CD4-positive, alpha-beta T cell treated with Interleukin-21 for 1 hour (primary cell): ENCODE measurements at regions not wholly inside any gene's neighbourhood (a gene's known extent, or its start where the extent isn't known, plus 50 kb on each side); places are given as distances from the start of the nearest gene placed in this dataset.
"Not testable (repeated sequence)": the region's sequence is repeated elsewhere in the genome, so short reads cannot be mapped to it uniquely, and the experiment has no call there.

Experiments
- DNase-seq: peaks from one replicate; pipeline ENCODE4 v3.0.0-alpha.2; 2020

- not testable (repeated sequence) for DNase-seq
Observed at GRCh38 chr7:68887116-68887515, 711.2 kb upstream of the AUTS2 start.

GRCh38 chr7:68888971-68889385 is 709.3 kb upstream of the AUTS2 start:
- no peak for DNase-seq

GRCh38 chr7:68892236-68892635 is 706.0 kb upstream of the AUTS2 start:
- DNase-seq, result no peak

DNA sequence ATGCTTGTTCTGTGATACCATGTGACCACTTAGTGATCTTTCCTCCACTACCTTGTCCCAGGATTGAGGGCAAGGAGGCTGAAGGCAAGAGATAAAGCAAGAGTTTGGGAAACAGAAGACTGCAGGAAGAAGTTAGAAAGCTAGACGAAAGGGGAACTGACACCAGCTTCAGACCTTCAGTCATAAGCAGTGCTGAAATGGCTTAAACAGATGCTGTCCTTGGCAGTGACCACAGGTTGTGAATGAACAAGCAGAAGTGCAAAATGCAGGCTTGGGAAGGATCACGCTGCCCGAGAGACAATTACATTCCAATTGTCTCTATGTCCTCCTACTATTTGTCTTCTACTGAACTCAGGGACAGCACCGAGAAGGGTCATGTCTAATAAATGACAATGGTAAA is 704.9 kb upstream of the AUTS2 start:
- DNase-seq, result no peak

- not testable (repeated sequence) for DNase-seq
Observed at GRCh38 chr7:68899156-68899555, 699.1 kb upstream of the AUTS2 start.

GRCh38 chr7:68900096-68900495 is 698.2 kb upstream of the AUTS2 start:
- DNase-seq, result no peak

DNA sequence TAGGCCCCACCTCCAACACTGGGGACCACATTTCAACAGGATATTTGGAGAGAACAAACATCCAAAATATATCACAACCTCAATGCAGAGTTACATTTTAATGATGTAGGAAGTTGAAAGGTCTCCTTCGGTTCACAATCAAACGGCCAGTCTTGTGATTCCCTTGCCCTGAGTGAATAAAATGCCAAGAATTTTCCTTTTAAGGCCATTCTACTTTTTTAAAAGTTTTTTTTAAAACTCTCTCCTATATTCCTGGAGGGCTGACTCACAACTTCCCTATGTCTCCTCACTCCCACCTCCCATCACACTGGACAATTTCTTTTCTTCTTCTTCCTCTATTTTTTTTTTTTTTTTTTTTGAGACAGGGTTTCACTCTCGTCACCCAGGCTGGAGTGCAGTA is 693.6 kb upstream of the AUTS2 start:
- no peak for DNase-seq

DNA sequence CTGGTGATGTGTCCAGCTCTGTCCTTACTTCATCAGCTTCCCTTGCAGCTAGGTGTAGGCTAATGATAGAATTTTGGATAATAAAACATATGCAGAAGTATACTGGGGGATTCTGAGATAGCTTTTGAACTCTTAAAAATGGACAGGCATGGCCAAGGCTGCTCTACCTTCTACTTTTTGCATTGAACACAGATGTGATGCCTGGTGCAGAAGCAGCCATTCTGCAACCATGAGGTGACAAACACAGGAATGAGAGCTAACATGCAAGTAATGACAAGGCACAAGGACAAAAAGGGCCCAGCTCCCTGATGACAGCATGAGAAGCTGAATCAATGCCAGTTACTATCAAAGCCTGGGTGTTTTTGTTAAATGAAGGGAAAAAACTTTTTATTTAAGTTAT is 686.5 kb upstream of the AUTS2 start:
- no peak for DNase-seq

DNA sequence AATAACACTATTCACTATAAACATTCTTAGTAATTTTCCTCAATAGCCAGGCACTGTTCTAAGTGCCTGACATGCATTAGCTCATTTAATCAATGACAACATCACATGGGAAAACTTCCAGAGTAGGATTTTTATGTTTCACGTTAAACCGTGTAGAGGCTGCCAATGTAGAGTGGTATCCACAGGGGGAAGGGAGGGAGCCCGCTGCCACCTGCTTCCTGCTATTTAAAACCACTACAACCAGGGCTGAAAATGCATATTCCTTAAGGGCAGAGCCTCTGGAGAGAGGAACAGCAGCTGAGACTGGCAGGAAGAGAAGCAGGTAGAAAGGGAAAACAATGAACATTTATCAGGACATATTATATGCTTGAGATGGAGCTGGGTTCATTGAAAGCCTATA is 684.3 kb upstream of the AUTS2 start:
- DNase-seq, result no peak

- no peak for DNase-seq
Observed at GRCh38 chr7:68917041-68917651, 681.1 kb upstream of the AUTS2 start.

DNA sequence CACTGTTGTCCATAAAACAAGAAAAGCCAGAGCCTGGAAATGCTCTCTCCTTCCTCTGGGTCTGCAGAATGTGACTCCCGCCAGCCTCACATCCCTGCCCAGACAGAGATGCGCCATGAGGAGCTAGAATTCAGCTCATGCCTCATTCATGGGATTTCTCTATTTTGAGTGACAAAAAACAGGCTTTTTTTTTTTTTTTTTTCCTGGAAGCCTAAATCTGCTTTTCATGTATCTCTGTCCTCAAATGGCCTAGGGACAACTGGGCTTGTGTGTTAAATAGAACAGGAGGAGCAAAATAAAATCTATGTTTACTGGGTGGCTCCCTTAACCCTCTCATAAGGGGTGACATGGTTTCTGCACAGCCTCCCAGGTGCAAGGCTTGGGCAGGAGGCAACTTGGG is 679.7 kb upstream of the AUTS2 start:
- DNase-seq, result no peak

GRCh38 chr7:68922850-68923249 is 675.4 kb upstream of the AUTS2 start:
- no peak for DNase-seq

DNA sequence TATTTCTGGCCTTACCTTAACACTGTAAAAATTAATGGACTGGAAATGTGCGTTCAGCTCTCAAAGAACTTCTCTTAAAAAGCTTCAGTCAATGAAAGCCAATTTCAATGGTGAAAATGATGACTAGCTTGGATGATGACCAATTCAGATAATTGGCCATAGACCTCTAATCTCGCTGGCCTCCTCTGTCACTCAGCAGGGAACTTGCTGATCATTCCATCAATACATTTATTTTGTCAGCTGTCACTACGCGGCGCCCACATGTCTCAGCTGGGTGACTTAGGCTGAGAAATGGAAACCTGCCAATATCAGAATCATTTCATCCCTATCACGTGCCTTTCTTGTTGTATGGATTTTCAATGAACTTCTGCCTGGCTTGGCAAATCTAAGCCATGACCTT is 673.0 kb upstream of the AUTS2 start:
- DNase-seq, result no peak

DNA sequence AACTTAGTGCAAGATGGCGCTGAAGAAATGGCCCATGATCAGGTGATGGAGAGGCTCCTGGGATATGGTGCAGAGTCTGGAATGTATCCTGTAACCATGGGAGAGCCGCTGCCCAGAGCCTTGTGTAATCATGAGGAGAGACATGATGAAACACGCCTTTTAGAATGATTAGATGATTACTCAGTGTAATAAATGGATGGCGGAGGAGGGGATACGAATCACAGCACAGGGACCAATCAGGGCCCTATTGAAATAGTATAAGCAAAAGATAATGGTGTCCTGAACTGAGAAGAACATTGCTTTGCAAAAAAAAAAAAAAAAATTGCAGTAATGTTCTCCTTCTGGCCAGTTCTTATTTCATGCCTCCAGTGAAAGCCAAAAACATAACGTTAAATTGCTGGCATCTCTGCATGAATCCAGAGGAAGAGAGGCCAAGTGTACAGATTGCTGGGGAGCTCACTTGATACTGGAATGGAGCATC is 668.5 kb upstream of the AUTS2 start:
- DNase-seq, result no peak

DNA sequence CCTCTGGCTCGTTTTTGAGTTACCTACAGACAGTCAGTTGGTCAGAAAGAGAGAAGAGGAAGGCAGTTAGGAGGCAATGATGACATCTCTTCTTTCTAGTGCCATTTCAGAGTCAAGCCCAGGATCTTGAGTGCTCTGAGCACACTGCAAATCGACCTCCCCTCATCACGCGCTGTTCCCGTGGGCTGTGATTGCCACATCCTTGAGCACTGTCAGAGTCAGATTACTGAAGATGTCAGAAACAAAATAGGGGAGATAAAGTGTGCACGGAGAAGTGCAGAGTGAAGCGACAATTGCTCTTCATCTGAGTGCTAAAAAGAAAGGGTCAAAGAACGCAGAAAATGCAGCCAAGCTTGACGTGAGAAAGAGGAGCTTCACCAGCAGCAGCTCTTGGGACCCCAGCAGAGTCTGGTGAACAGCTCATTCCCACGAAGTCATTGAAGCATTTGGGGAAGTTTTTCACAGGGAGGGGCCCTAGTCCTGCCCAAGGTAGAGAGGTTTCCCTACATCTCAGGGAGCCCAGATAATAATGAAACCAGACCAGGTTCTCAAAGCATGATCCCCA is 661.7 kb upstream of the AUTS2 start:
- DNase-seq, result no peak

DNA sequence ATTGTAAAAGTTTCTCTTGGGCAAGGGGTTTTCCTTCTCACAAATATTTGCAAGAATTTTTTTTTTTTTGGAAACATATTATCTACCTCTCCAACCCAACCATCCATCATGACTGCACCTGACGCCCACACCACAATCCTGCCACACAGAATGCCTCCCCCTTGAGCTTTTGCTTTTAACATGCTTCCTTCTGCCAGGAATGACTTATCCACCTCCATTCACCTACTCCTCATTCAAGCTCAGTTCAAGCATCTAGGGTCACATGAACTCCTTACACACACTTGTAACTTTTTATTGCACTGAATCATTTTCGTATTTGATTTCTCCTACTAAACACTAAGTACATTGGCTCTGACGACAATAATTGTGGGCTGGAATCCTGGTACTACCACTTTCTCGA is 660.1 kb upstream of the AUTS2 start:
- DNase-seq, result no peak

DNA sequence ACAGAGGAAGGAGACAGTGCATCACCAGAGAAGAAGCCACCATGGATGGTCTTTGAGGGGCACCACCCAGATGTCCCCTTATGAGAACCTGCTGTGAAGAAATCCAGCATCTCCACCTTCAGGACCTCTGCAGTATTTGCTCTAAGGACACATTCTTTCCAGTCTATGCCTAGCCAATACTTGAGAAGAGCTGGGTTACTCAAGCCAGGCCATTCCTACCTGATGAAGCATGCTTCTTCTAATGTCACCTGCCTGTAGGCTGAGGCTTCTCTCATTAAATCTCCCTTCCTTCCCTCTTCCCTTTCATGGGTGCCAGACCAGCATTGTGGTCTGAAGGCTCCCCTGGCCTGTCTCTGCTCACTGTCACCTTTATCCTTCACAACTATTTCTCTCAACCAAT is 654.5 kb upstream of the AUTS2 start:
- DNase-seq, result no peak

DNA sequence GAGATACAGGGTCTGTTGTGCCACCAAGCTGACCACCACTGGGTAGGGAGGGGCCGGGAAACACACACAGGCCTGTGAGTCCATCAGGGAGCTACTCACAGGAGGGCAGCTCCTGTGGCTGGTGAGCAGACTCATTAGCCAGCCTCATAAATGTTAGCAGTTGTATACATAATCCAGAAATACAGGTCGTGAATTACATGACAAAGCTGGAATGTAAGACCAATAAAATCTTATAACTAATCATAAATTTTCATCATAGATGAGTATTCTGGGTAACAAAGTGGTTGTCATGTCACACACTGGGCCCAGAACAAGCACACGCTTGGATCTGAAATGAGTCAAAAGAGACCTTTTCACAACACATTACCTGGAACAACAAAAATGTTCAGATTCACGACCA is 642.6 kb upstream of the AUTS2 start:
- no peak for DNase-seq

- no peak for DNase-seq
Observed at GRCh38 chr7:68958571-68958970, 639.7 kb upstream of the AUTS2 start.

GRCh38 chr7:68963552-68963951 is 634.7 kb upstream of the AUTS2 start:
- DNase-seq, result no peak

DNA sequence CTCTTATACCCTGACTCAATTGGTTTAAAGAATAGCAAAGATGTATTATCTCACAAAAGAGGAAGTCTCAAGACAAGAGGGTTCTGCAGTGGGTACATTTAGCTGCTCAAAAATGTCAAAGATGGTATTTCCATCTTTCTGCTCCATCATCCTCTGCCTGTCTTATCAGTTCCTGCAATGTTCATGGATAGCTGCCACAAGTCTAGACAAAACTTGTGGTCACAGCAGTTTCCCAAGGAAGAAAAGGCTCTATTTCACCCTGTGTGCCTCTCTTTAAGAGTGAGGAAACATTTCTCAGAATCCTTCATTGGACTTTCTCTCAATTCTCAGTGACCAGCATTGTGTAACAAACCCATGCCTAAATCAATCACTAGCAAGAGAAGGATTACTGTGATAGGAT is 634.2 kb upstream of the AUTS2 start:
- DNase-seq, result no peak

- no peak for DNase-seq
Observed at GRCh38 chr7:68965351-68965750, 632.9 kb upstream of the AUTS2 start.

- DNase-seq, result no peak
Observed at GRCh38 chr7:68967598-68967997, 630.7 kb upstream of the AUTS2 start.

DNA sequence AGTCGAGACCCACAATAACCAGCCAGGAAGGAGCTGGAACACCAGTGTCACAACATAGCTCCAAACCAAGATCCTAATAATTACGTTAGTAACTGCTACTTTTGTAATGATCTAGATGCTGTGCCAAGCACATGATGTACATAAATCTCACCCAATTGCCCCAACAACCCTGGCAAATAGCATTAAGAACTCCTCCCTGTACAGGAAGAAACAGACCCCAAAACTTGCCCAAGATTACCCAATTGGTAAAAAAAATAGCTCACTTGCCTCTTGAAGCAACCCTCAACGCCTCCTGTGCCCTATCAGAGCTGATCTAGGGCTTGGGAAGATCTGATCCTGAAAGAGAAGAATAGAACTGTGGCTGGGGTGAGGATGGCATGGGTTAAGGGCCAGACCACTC is 628.7 kb upstream of the AUTS2 start:
- no peak for DNase-seq

- DNase-seq, result no peak
Observed at GRCh38 chr7:68971634-68972340, 626.5 kb upstream of the AUTS2 start.
